SJCRH30 (cell line): ENCODE measurements at regions not wholly inside any gene's neighbourhood (a gene's known extent, or its start where the extent isn't known, plus 50 kb on each side); places are given as distances from the start of the nearest gene placed in this dataset.

ENCODE experiments used
- DNase-seq, 2 experiments: peaks; one replicate each; pipeline ENCODE4 v3.0.0-alpha.2; 2015 to 2020
- H3K27ac ChIP-seq: fragments of 250-450 bp; sonication (Bioruptor Pico); 2 replicates; pipeline ENCODE4 v1.5.1; 2020; ENCODE audit warnings: mild to moderate bottlenecking, moderate library complexity
- H3K27me3 ChIP-seq: fragments of 250-450 bp; sonication (Bioruptor Pico); 2 replicates; pipeline ENCODE4 v1.5.1; 2020; ENCODE audit warnings: mild to moderate bottlenecking, moderate library complexity
- H3K36me3 ChIP-seq: fragments of 250-450 bp; sonication (Bioruptor Pico); 2 replicates; pipeline ENCODE4 v1.5.1; 2020; ENCODE audit warnings: mild to moderate bottlenecking, moderate library complexity
- H3K4me1 ChIP-seq: fragments of 250-450 bp; sonication (Bioruptor Pico); 2 replicates; pipeline ENCODE4 v1.5.1; 2020; ENCODE audit warnings: mild to moderate bottlenecking, moderate library complexity
- H3K4me3 ChIP-seq: fragments of 250-450 bp; sonication (Bioruptor Pico); 2 replicates; pipeline ENCODE4 v1.5.1; 2020; ENCODE audit warnings: mild to moderate bottlenecking, moderate library complexity
- H3K9me3 ChIP-seq: fragments of 250-450 bp; sonication (Bioruptor Pico); replicated peaks from 2 replicates; pipeline ENCODE4 v1.5.1; 2020; ENCODE audit warnings: mild to moderate bottlenecking, moderate library complexity

DNA sequence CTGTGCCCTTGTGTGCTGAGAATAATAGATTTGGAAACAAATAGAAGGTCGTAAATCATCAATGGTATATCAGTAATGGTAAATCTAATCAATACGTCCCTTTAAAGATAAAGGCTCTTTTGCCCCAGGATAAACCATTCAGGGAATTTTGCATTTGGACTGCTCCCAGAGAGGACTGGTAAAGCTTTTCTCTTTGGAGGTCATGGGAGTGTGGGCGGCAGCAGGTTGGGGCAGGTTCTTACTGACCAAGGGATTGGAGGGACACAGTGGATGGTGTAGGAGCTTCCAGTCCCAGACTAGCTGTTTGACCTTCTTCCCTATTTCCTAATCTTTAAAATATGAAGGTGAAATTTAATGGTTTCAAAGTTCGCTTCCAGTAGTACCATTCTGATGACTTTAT is 87.8 kb upstream of the NTF3 start:
- Histone ChIP-seq H3K9me3 (no peaks in the 10 kb centered on the region), H3K4me3 (no peak overlapping the region), H3K27ac (no peak overlapping the region), H3K27me3 (no peaks in the 10 kb centered on the region), H3K36me3 (no peaks in the 10 kb centered on the region), H3K4me1 (peaks cover 10% of the 10 kb centered on the region; the same call in 1 of the 2 replicates)
- no peak for DNase-seq

DNA sequence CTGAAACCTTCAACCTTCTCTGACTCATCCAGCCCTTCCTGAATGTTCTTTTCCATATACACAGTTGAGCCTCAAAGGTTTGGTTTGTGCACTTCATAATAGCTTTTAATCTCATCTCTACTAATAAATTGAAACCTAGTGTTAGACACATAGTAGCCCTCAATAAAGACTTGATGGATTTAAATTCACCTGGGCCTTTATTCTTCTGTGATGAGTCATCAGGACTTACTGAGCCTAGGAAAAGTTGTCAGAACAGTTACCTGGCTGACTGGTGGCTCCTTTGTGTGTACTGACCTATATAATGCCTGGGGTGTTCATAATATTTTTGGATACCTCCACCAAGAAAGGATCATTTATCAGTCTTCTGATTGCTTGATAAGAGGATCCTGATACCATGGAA is 86.4 kb upstream of the NTF3 start:
- Histone ChIP-seq H3K4me3 (no peak overlapping the region), H3K27me3 (no peaks in the 10 kb centered on the region), H3K27ac (no peak overlapping the region), H3K36me3 (no peaks in the 10 kb centered on the region), H3K4me1 (peaks cover 10% of the 10 kb centered on the region; the same call in 1 of the 2 replicates), H3K9me3 (no peaks in the 10 kb centered on the region)
- no peak for DNase-seq

GRCh38 chr12:5348057-5348456 is 83.9 kb upstream of the NTF3 start:
- Histone ChIP-seq H3K27me3 (no peaks in the 10 kb centered on the region), H3K9me3 (no peaks in the 10 kb centered on the region; the same call in 1 of the 2 replicates)
- DNase-seq: no peak

GRCh38 chr12:5348491-5348890 is 83.4 kb upstream of the NTF3 start:
- no peaks in the 10 kb centered on the region for H3K36me3 ChIP-seq
- no peak overlapping the region for H3K27ac ChIP-seq
- H3K27me3 ChIP-seq: no peaks in the 10 kb centered on the region
- H3K9me3 ChIP-seq: no peaks in the 10 kb centered on the region; the same call in 1 of the 2 replicates
- no peak overlapping the region for H3K4me3 ChIP-seq
- peaks cover 10% of the 10 kb centered on the region; the same call in 1 of the 2 replicates for H3K4me1 ChIP-seq
- peak; percentile 24 to 26 for DNase-seq

More at GRCh38 chr12:5348057-5348456, 83.9 kb upstream of the NTF3 start:
- H3K4me1 ChIP-seq: peaks cover 10% of the 10 kb centered on the region; the same call in 1 of the 2 replicates
- no peak overlapping the region for H3K27ac ChIP-seq
- no peaks in the 10 kb centered on the region for H3K36me3 ChIP-seq
- no peak overlapping the region for H3K4me3 ChIP-seq

GRCh38 chr12:5364036-5364770 is 67.7 kb upstream of the NTF3 start:
- Histone ChIP-seq H3K36me3 (no peaks in the 10 kb centered on the region), H3K27ac (no peak overlapping the region), H3K4me1 (no peaks in the 10 kb centered on the region), H3K4me3 (no peak overlapping the region), H3K27me3 (no peaks in the 10 kb centered on the region; the same call in 1 of the 2 replicates), H3K9me3 (no peaks in the 10 kb centered on the region)
- DNase-seq: no peak

GRCh38 chr12:5369298-5369697 is 62.6 kb upstream of the NTF3 start:
- no peak for DNase-seq
- no peaks in the 10 kb centered on the region for H3K36me3 ChIP-seq
- H3K27me3 ChIP-seq: peaks cover 3% of the 10 kb centered on the region

GRCh38 chr12:5371631-5372030 is 60.3 kb upstream of the NTF3 start:
- peaks cover 8% of the 10 kb centered on the region for H3K4me1 ChIP-seq
- peaks cover 3% of the 10 kb centered on the region; the same call in 1 of the 2 replicates for H3K27me3 ChIP-seq
- H3K27ac ChIP-seq: no peak overlapping the region
- no peak overlapping the region for H3K4me3 ChIP-seq
- 0 out of 2 replicates have a peak, but pooled peaks cover 4% of the 10 kb centered on the region for H3K9me3 ChIP-seq
- DNase-seq: no peak
- no peaks in the 10 kb centered on the region for H3K36me3 ChIP-seq

More at GRCh38 chr12:5369298-5369697, 62.6 kb upstream of the NTF3 start:
- Histone ChIP-seq H3K4me1 (no peaks in the 10 kb centered on the region), H3K9me3 (0 out of 2 replicates have a peak, but pooled peaks cover 4% of the 10 kb centered on the region), H3K27ac (no peak overlapping the region), H3K4me3 (no peak overlapping the region)

GRCh38 chr12:5374713-5375112 is 57.2 kb upstream of the NTF3 start:
- Histone ChIP-seq H3K27me3 (no peaks in the 10 kb centered on the region; the same call in 1 of the 2 replicates), H3K4me3 (no peak overlapping the region), H3K4me1 (peaks cover 39% of the 10 kb centered on the region), H3K36me3 (no peaks in the 10 kb centered on the region), H3K27ac (no peak overlapping the region), H3K9me3 (0 out of 2 replicates have a peak, but pooled peaks cover 2% of the 10 kb centered on the region)
- no peak for DNase-seq

DNA sequence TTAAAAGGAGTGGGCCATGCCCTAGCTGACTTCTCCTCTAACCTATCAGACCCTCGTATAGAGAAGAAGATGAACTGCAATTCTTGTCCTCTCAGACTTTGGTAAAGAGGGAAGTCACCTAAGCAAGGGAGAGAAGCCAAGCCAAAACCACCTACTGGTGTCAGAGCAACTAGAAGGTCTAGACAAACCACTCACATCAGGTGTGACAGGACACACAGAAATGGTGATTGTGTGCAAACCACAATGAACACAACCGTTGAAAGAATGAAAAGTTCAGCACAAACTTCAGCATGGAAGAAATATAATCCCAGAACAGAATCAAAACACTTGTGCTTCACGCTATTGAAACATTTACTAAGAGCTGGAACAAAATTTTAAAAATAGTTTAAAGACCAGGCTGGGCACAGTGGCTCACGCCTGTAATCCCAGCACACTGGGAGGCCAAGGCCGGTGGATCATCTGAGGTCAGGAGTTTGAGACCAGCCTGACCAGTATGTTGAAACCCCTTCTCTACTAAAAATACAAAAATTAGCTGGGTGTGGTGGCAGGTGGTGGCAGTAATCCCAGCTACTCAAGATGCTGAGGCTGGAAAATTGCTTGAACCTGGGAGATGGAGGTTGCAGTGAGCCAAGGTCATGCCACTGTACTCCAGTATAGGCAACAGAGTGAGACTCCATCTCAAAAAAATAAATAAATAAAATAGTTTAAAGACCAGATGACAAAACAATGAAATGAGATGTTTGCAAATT is 56.2 kb upstream of the NTF3 start:
- Histone ChIP-seq H3K9me3 (no peaks in the 10 kb centered on the region), H3K27ac (no peak overlapping the region), H3K4me3 (no peak overlapping the region), H3K36me3 (no peaks in the 10 kb centered on the region), H3K27me3 (no peaks in the 10 kb centered on the region), H3K4me1 (peaks cover 46% of the 10 kb centered on the region)
- no peak for DNase-seq

GRCh38 chr12:5376591-5377207 is 55.2 kb upstream of the NTF3 start:
- no peak overlapping the region for H3K4me3 ChIP-seq
- no peaks in the 10 kb centered on the region for H3K27me3 ChIP-seq
- no peak overlapping the region for H3K27ac ChIP-seq
- H3K36me3 ChIP-seq: no peaks in the 10 kb centered on the region
- peaks cover 56% of the 10 kb centered on the region for H3K4me1 ChIP-seq
- no peaks in the 10 kb centered on the region for H3K9me3 ChIP-seq
- DNase-seq: peak in 1 of 2 experiments; percentile 47

GRCh38 chr12:5377997-5378592 is 53.8 kb upstream of the NTF3 start:
- Histone ChIP-seq H3K27ac (peak overlapping the region; percentile 100), H3K4me3 (no peak overlapping the region), H3K36me3 (no peaks in the 10 kb centered on the region), H3K27me3 (no peaks in the 10 kb centered on the region), H3K4me1 (peaks cover 70% of the 10 kb centered on the region), H3K9me3 (no peaks in the 10 kb centered on the region)
- DNase-seq: peak; percentile 34 to 35

- DNase-seq: peak; percentile 96 to 98
- H3K27ac ChIP-seq: peak overlapping the region; percentile 100
- no peaks in the 10 kb centered on the region for H3K27me3 ChIP-seq
- no peaks in the 10 kb centered on the region for H3K9me3 ChIP-seq
- H3K4me1 ChIP-seq: peaks cover 88% of the 10 kb centered on the region
- peak overlapping the region; percentile 22 for H3K4me3 ChIP-seq
- H3K36me3 ChIP-seq: no peaks in the 10 kb centered on the region
Measured at GRCh38 chr12:5379749-5380496, 52.0 kb upstream of the NTF3 start.
